GM23338 (cell line): ENCODE measurements at regions not wholly inside any gene's neighbourhood (a gene's known extent, or its start where the extent isn't known, plus 50 kb on each side); places are given as distances from the start of the nearest gene placed in this dataset.

Experiments
- ATAC-seq: fragments of 200-7000 bp; cut with Tn5 transposase; 3 replicates; pipeline ENCODE4 v1.9.1; 2020
- DNase-seq: peaks from one replicate; pipeline ENCODE4 v3.0.0-alpha.2; 2015; ENCODE audit warnings: low spot score
- H2AFZ ChIP-seq: fragments of 200-600 bp; sonication (generic); 2 replicates; pipeline ENCODE4 v1.8.0; 2016; ENCODE audit warnings: antibody characterized with exemption, mild to moderate bottlenecking, moderate library complexity
- H3F3A ChIP-seq: fragments of 200-600 bp; sonication (generic); replicated peaks from 2 replicates; pipeline ENCODE4 v1.8.0; 2017; ENCODE audit warnings: antibody characterized with exemption, mixed run types, low read depth
- H3K27ac ChIP-seq: fragments of 200-600 bp; sonication (generic); 2 replicates; pipeline ENCODE4 v1.6.1; 2016; ENCODE audit warnings: low read depth
- H3K27me3 ChIP-seq: fragments of 200-600 bp; sonication (generic); 2 replicates; pipeline ENCODE4 v1.8.0; 2016; ENCODE audit warnings: mild to moderate bottlenecking, mixed run types, moderate library complexity; ENCODE audit not compliant: insufficient read depth
- H3K36me3 ChIP-seq: fragments of 200-600 bp; sonication (generic); 2 replicates; pipeline ENCODE4 v1.8.0; 2016; ENCODE audit warnings: mild to moderate bottlenecking; ENCODE audit not compliant: insufficient read depth
- H3K4me1 ChIP-seq: fragments of 200-600 bp; sonication (generic); 2 replicates; pipeline ENCODE4 v1.8.0; 2016; ENCODE audit warnings: mild to moderate bottlenecking, moderate library complexity; ENCODE audit not compliant: insufficient read depth
- H3K4me2 ChIP-seq: fragments of 200-600 bp; sonication (generic); 2 replicates; pipeline ENCODE4 v1.7.1; 2017; ENCODE audit warnings: mixed run types
- H3K4me3 ChIP-seq: fragments of 200-600 bp; sonication (generic); 2 replicates; pipeline ENCODE4 v1.6.1; 2016; ENCODE audit warnings: mixed run types
- H3K79me2 ChIP-seq: fragments of 200-600 bp; sonication (generic); replicated peaks from 2 replicates; pipeline ENCODE4 v1.8.0; 2017; ENCODE audit warnings: mild to moderate bottlenecking; ENCODE audit not compliant: insufficient read depth
- H3K9me2 ChIP-seq: fragments of 200-600 bp; sonication (generic); 2 replicates; pipeline ENCODE4 v1.8.0; 2017; ENCODE audit not compliant: insufficient read depth
- H4K20me1 ChIP-seq: fragments of 200-600 bp; sonication (generic); replicated peaks from 2 replicates; pipeline ENCODE4 v1.8.0; 2017; ENCODE audit warnings: mild to moderate bottlenecking; ENCODE audit not compliant: insufficient read depth
- H3K27ac Mint-ChIP-seq: 2 replicates; pipeline ENCODE4 v1.8.0; 2020; ENCODE audit warnings: inconsistent platforms, mild to moderate bottlenecking, moderate library complexity, mixed read lengths
- H3K27me3 Mint-ChIP-seq: 3 replicates; pipeline ENCODE4 v1.8.0; 2022; ENCODE audit warnings: low read depth, mild to moderate bottlenecking, moderate library complexity, mixed read lengths, inconsistent platforms; ENCODE audit not compliant: insufficient read depth, poor library complexity
- H3K36me3 Mint-ChIP-seq: 3 replicates; pipeline ENCODE4 v1.8.0; 2021; ENCODE audit warnings: low read depth, mild to moderate bottlenecking, inconsistent platforms, moderate library complexity, mixed read lengths
- H3K4me1 Mint-ChIP-seq: 3 replicates; pipeline ENCODE4 v1.8.0; 2020; ENCODE audit warnings: mild to moderate bottlenecking, inconsistent platforms, mixed read lengths
- H3K4me3 Mint-ChIP-seq: 3 replicates; pipeline ENCODE4 v1.8.0; 2021; ENCODE audit warnings: moderate library complexity, mild to moderate bottlenecking, inconsistent platforms, mixed read lengths
- H3K9me3 Mint-ChIP-seq: 3 replicates; pipeline ENCODE4 v1.8.0; 2020; ENCODE audit warnings: moderate library complexity, mild to moderate bottlenecking, inconsistent platforms, mixed read lengths
- CREB1 ChIP-seq: fragments of 250-450 bp; sonication (Bioruptor Pico); IDR thresholded peaks from 2 replicates; pipeline ENCODE4 v1.5.0; 2020; ENCODE audit warnings: low read depth, mild to moderate bottlenecking, moderate library complexity
- CTCF ChIP-seq, 2 experiments: fragments of 200-600 bp in 1 of 2; sonication (generic) in 1 of 2; conservative IDR thresholded peaks; 2 replicates each; pipeline versions ENCODE4 v1.5.1 to v1.6.1; 2016 to 2017; ENCODE audit warnings: antibody characterized with exemption in 2 of 2, low read depth in 2 of 2, mild to moderate bottlenecking in 2 of 2, moderate library complexity in 1 of 2
- ETS1 ChIP-seq: IDR thresholded peaks from 2 replicates; pipeline ENCODE4 v1.6.1; 2016; ENCODE audit warnings: antibody characterized with exemption
- EZH2 ChIP-seq: fragments of 200-600 bp; sonication (generic); IDR thresholded peaks from one replicate; pipeline ENCODE4 v1.8.0; 2017; ENCODE audit warnings: antibody characterized with exemption, mild to moderate bottlenecking, low read depth; ENCODE audit not compliant: unreplicated experiment
- EZH2phosphoT487 ChIP-seq: fragments of 200-600 bp; sonication (generic); IDR thresholded peaks from one replicate; pipeline ENCODE4 v1.8.1; 2018; ENCODE audit warnings: antibody characterized with exemption; ENCODE audit not compliant: unreplicated experiment
- JUNB ChIP-seq: IDR thresholded peaks from one replicate; pipeline ENCODE4 v1.6.1; 2016; ENCODE audit warnings: antibody characterized with exemption; ENCODE audit not compliant: unreplicated experiment
- NANOG ChIP-seq: IDR thresholded peaks from 2 replicates; pipeline ENCODE4 v1.6.1; 2016; ENCODE audit warnings: antibody characterized with exemption, borderline replicate concordance
- POLR2AphosphoS5 ChIP-seq: IDR thresholded peaks from 2 replicates; pipeline ENCODE4 v1.6.1; 2016; ENCODE audit warnings: antibody characterized with exemption, low read depth
- STAT1 ChIP-seq: IDR thresholded peaks from one replicate; pipeline ENCODE4 v1.6.1; 2016; ENCODE audit warnings: antibody characterized with exemption; ENCODE audit not compliant: unreplicated experiment
- ZNF114 ChIP-seq: fragments of 250-450 bp; sonication (Bioruptor Pico); IDR thresholded peaks from 2 replicates; pipeline ENCODE4 v1.5.0; 2020; ENCODE audit warnings: mild to moderate bottlenecking, moderate library complexity
- ZNF462 ChIP-seq: fragments of 250-450 bp; sonication (Bioruptor Pico); IDR thresholded peaks from 2 replicates; pipeline ENCODE4 v1.5.0; 2020; ENCODE audit warnings: mild to moderate bottlenecking, moderate library complexity
- TF ChIP-seq, protein P1 (sequence below): IDR thresholded peaks from one replicate; pipeline ENCODE4 v1.6.1; 2018; ENCODE audit warnings: antibody characterized with exemption; ENCODE audit not compliant: unreplicated experiment

- no peaks in the 10 kb centered on the region for H3F3A ChIP-seq
- no peak overlapping the region for H3K4me3 ChIP-seq
- no peak overlapping the region for H2AFZ ChIP-seq
- H3K27ac ChIP-seq: no peak overlapping the region
- no peak for ATAC-seq
- peaks cover 6% of the 10 kb centered on the region; the same call in 1 of the 2 replicates for H3K36me3 ChIP-seq
- H3K27ac Mint-ChIP-seq: no peak overlapping the region
- TF ChIP-seq POLR2AphosphoS5 (no peak), CREB1 (CRISPR knock-in tag) (no peak), CTCF (conservative IDR thresholded peaks at IDR 0.05; ENCODE audit: low read depth in 2 of 2) (no peak), EZH2phosphoT487 (no peak), ZNF462 (CRISPR knock-in tag) (no peak), JUNB (no peak), ZNF114 (no peak), STAT1 (no peak), ETS1 (no peak), NANOG (no peak), EZH2 (no peak)
- TF ChIP-seq, protein P1, sequence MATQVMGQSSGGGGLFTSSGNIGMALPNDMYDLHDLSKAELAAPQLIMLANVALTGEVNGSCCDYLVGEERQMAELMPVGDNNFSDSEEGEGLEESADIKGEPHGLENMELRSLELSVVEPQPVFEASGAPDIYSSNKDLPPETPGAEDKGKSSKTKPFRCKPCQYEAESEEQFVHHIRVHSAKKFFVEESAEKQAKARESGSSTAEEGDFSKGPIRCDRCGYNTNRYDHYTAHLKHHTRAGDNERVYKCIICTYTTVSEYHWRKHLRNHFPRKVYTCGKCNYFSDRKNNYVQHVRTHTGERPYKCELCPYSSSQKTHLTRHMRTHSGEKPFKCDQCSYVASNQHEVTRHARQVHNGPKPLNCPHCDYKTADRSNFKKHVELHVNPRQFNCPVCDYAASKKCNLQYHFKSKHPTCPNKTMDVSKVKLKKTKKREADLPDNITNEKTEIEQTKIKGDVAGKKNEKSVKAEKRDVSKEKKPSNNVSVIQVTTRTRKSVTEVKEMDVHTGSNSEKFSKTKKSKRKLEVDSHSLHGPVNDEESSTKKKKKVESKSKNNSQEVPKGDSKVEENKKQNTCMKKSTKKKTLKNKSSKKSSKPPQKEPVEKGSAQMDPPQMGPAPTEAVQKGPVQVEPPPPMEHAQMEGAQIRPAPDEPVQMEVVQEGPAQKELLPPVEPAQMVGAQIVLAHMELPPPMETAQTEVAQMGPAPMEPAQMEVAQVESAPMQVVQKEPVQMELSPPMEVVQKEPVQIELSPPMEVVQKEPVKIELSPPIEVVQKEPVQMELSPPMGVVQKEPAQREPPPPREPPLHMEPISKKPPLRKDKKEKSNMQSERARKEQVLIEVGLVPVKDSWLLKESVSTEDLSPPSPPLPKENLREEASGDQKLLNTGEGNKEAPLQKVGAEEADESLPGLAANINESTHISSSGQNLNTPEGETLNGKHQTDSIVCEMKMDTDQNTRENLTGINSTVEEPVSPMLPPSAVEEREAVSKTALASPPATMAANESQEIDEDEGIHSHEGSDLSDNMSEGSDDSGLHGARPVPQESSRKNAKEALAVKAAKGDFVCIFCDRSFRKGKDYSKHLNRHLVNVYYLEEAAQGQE: no peak
- H3K27me3 Mint-ChIP-seq: peaks cover 3% of the 10 kb centered on the region
- DNase-seq: no peak
- H3K36me3 Mint-ChIP-seq: peaks cover 35% of the 10 kb centered on the region
- no peaks in the 10 kb centered on the region for H3K79me2 ChIP-seq
- H3K9me2 ChIP-seq: no peaks in the 10 kb centered on the region
- H4K20me1 ChIP-seq: no peaks in the 10 kb centered on the region
- H3K4me2 ChIP-seq: no peak overlapping the region
- H3K4me3 Mint-ChIP-seq: no peak overlapping the region
- H3K4me1 Mint-ChIP-seq: no peaks in the 10 kb centered on the region
- H3K9me3 Mint-ChIP-seq: peaks cover 91% of the 10 kb centered on the region
- H3K4me1 ChIP-seq: no peaks in the 10 kb centered on the region
- no peaks in the 10 kb centered on the region for H3K27me3 ChIP-seq
These were observed 378.7 kb upstream of the RAG2 start for GRCh38 chr11:36976741-36977140.
